PFSK-1 (cell line): ENCODE measurements at regions not wholly inside any gene's neighbourhood (a gene's known extent, or its start where the extent isn't known, plus 50 kb on each side); places are given as distances from the start of the nearest gene placed in this dataset.

Experiments used
- FOXP2 ChIP-seq: optimal IDR thresholded peaks from 2 replicates; pipeline ENCODE3; 2011; ENCODE audit warnings: borderline replicate concordance, control low read depth, inconsistent platforms; ENCODE audit not compliant: insufficient read depth; ENCODE audit errors: extremely low read length, extremely low read depth
- POLR2AphosphoS5 ChIP-seq: IDR thresholded peaks from 2 replicates; pipeline ENCODE4 v1.6.1; 2012; ENCODE audit warnings: low read depth, mild to moderate bottlenecking, control low read depth, low read length, moderate library complexity
- REST ChIP-seq, 2 experiments: IDR thresholded peaks; 2 replicates each; pipeline versions ENCODE4 v1.6.1 to v1.8.0; 2011 to 2012; ENCODE audit warnings: low read depth in 2 of 2, low read length in 2 of 2, control low read depth in 1 of 2, inconsistent platforms in 1 of 2, mild to moderate bottlenecking in 1 of 2, moderate library complexity in 1 of 2; ENCODE audit not compliant: insufficient read depth in 1 of 2
- SIN3A ChIP-seq: IDR thresholded peaks from 2 replicates; pipeline ENCODE4 v1.6.1; 2012; ENCODE audit warnings: mild to moderate bottlenecking, low read length, moderate library complexity, borderline replicate concordance; ENCODE audit not compliant: insufficient read depth
- TAF1 ChIP-seq: IDR thresholded peaks from 2 replicates; pipeline ENCODE4 v1.6.1; 2012; ENCODE audit warnings: low read length, control low read depth, borderline replicate concordance; ENCODE audit not compliant: insufficient read depth

- TF ChIP-seq POLR2AphosphoS5 = no peak
- no peak for TF ChIP-seq FOXP2
- TF ChIP-seq REST (IDR thresholded peaks at IDR 0.05; ENCODE audit: insufficient read depth in 1 of 2, low read depth in 2 of 2, low read length in 2 of 2) = no peak
- no peak for TF ChIP-seq SIN3A
Observed at GRCh38 chr6:134851548-134851947, 98.4 kb downstream of the ALDH8A1 start.

- TF ChIP-seq SIN3A (no peak), TAF1 (no peak)
Observed at GRCh38 chr6:134850721-134851305, 99.1 kb downstream of the ALDH8A1 start.

GRCh38 chr6:134849920-134850447, 99.9 kb downstream of the ALDH8A1 start:
- TF ChIP-seq POLR2AphosphoS5 = no peak
- TF ChIP-seq REST (IDR thresholded peaks at IDR 0.05; ENCODE audit: insufficient read depth in 1 of 2, low read depth in 2 of 2, low read length in 2 of 2) = no peak
- no peak for TF ChIP-seq SIN3A
- no peak for TF ChIP-seq TAF1
- no peak for TF ChIP-seq FOXP2

GRCh38 chr6:134848076-134848475, 101.8 kb downstream of the ALDH8A1 start:
- TF ChIP-seq POLR2AphosphoS5 = no peak
- TF ChIP-seq REST (IDR thresholded peaks at IDR 0.05; ENCODE audit: insufficient read depth in 1 of 2, low read depth in 2 of 2, low read length in 2 of 2) = no peak
- no peak for TF ChIP-seq FOXP2
- TF ChIP-seq TAF1 = no peak
- TF ChIP-seq SIN3A = no peak

GRCh38 chr6:134846865-134847264, 103.0 kb downstream of the ALDH8A1 start:
- TF ChIP-seq REST (IDR thresholded peaks at IDR 0.05; ENCODE audit: insufficient read depth in 1 of 2, low read depth in 2 of 2, low read length in 2 of 2) = no peak
- no peak for TF ChIP-seq POLR2AphosphoS5
- TF ChIP-seq FOXP2 = no peak
- no peak for TF ChIP-seq TAF1
- TF ChIP-seq SIN3A = no peak
